Fibroblast of upper back skin (primary cell): ENCODE measurements at regions not wholly inside any gene's neighbourhood (a gene's known extent, or its start where the extent isn't known, plus 50 kb on each side); places are given as distances from the start of the nearest gene placed in this dataset.
"Not testable (repeated sequence)": the region's sequence is repeated elsewhere in the genome, so short reads cannot be mapped to it uniquely, and the experiment has no call there.

Experiments
- DNase-seq: peaks from one replicate; pipeline ENCODE4 v3.0.0-alpha.2; 2013

GRCh38 chr5:38680094-38680825, 123.8 kb upstream of the LIFR start:
- DNase-seq = no peak

- DNase-seq = no peak
These were observed 124.7 kb upstream of the LIFR start for GRCh38 chr5:38681029-38681706.

GRCh38 chr5:38681966-38682365, 125.5 kb upstream of the LIFR start:
- DNase-seq = no peak

- no peak for DNase-seq
These were observed 130.2 kb upstream of the LIFR start for GRCh38 chr5:38686658-38687057.

- peak; percentile 11 for DNase-seq
These were observed 135.9 kb upstream of the LIFR start for GRCh38 chr5:38692346-38692745.

- no peak for DNase-seq
These were observed 136.5 kb upstream of the LIFR start for GRCh38 chr5:38692781-38693527.

GRCh38 chr5:38695021-38695958, 138.8 kb upstream of the LIFR start:
- DNase-seq = no peak

GRCh38 chr5:38697013-38697412, 140.6 kb upstream of the LIFR start:
- DNase-seq = peak; percentile 47

GRCh38 chr5:38705529-38705928, 140.3 kb upstream of the OSMR start:
- not testable (repeated sequence) for DNase-seq

GRCh38 chr5:38706376-38706775, 139.4 kb upstream of the OSMR start:
- no peak for DNase-seq

- DNase-seq = no peak
These were observed 138.2 kb upstream of the OSMR start for GRCh38 chr5:38707352-38708210.

- DNase-seq = no peak
These were observed 136.0 kb upstream of the OSMR start for GRCh38 chr5:38709678-38710306.

GRCh38 chr5:38710627-38711026, 135.2 kb upstream of the OSMR start:
- DNase-seq = no peak

GRCh38 chr5:38712391-38712790, 133.4 kb upstream of the OSMR start:
- no peak for DNase-seq

- DNase-seq = no peak
These were observed 131.6 kb upstream of the OSMR start for GRCh38 chr5:38714240-38714639.

GRCh38 chr5:38714703-38715355, 131.0 kb upstream of the OSMR start:
- DNase-seq = no peak

- DNase-seq = no peak
These were observed 130.1 kb upstream of the OSMR start for GRCh38 chr5:38715696-38716095.

GRCh38 chr5:38716516-38716915, 129.3 kb upstream of the OSMR start:
- DNase-seq = no peak

GRCh38 chr5:38718771-38719391, 126.9 kb upstream of the OSMR start:
- DNase-seq = no peak

- no peak for DNase-seq
These were observed 126.4 kb upstream of the OSMR start for GRCh38 chr5:38719403-38719802.
